HG02763 (cell line): ENCODE measurements at regions not wholly inside any gene's neighbourhood (a gene's known extent, or its start where the extent isn't known, plus 50 kb on each side); places are given as distances from the start of the nearest gene placed in this dataset.
"Not testable (repeated sequence)": the region's sequence is repeated elsewhere in the genome, so short reads cannot be mapped to it uniquely, and the experiment has no call there.

Source experiments
- ATAC-seq: cut with Tn5 transposase; IDR thresholded peaks from one replicate; pipeline ENCODE4 v1.9.1; 2021; ENCODE audit warnings: mild to moderate bottlenecking, moderate library complexity; ENCODE audit not compliant: unreplicated experiment

GRCh38 chr2:765369-765768 is 88.2 kb upstream of the TMEM18 start:
- ATAC-seq, result no peak

- ATAC-seq, result no peak
Observed at GRCh38 chr2:763766-764525, 86.7 kb upstream of the TMEM18 start.

GRCh38 chr2:762646-763045 is 85.4 kb upstream of the TMEM18 start:
- no peak for ATAC-seq

- ATAC-seq, result no peak
Observed at GRCh38 chr2:761384-761783, 84.2 kb upstream of the TMEM18 start.

GRCh38 chr2:760001-760400 is 82.8 kb upstream of the TMEM18 start:
- no peak for ATAC-seq

DNA sequence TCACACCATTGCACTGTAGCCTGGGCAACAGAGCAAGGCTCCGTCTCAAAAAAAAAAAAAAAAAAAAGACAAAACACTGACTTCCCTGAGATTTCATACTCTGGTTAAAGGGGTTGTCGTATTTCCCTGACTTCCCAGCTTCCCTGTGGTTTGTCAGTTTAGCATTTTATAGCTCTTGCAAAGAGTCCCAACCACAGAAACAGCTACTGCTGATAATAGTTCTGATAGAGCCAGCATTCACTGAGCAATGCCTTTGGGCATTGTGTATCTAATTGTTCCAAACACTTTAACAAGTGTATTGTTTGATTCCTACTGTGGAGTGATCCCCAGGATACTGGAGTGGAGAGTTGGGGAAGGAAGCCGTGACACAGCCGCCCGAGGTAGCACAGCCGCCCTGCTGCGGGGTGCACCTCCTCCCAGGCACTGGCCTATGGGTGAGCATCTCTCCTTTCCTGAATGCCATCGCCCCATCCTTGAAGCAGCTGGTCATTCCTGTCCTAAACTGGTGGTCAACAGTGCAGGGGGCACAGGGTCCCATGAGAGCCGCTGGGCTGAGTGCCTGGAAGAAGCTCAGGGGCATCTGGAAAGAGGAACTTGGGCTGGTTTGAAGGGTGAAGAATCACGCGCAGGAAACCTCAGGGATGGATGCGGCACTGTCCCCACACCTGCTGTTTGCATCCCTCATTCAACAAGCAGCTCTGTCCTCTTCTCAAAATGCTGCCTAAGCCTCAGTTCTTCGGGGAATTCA is 81.0 kb upstream of the TMEM18 start:
- no peak for ATAC-seq

GRCh38 chr2:753123-753522 is 75.9 kb upstream of the TMEM18 start:
- ATAC-seq, result no peak

DNA sequence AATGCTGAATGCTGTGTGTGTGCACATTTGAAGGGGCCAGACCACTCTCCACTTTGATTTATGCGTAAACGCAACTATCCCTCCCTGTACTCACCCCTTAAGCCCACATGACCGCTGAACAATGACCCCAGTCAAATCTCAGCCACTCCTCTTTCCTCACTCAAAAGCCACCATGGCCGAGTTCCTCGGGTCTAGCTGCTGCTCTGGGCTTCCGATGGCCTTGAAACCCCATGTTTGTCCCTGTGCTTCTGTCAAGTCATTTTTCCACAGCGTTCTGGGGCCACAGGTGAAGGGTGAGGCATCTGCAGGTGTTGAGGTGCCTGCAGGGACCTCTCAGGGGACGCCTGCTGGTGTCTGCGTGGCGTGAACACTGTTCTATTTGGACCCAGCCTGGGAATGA is 74.3 kb upstream of the TMEM18 start:
- no peak for ATAC-seq

GRCh38 chr2:750628-751027 is 73.4 kb upstream of the TMEM18 start:
- no peak for ATAC-seq

DNA sequence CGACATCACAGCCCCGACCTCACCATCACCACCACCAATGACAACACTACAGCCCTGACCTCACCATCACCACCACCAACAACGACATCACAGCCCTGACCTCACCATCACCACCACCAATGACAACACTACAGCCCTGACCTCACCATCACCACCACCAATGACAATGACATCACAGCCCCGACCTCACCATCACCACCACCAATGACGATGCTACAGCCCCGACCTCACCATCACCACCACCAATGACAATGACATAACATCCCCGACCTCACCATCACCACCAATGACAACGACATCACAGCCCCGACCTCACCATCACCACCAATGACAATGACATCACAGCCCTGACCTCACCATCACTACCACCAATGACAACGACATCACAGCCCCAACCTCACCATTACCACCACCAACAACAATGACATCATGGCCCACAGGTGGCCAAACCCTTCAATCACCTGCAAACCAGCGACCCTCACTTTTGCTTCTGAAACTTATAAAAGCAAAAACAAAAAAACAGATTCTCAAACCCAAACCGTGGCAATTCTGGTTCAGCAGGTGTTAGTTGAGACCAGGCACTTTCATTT is 70.7 kb upstream of the TMEM18 start:
- no peak for ATAC-seq

- no peak for ATAC-seq
Observed at GRCh38 chr2:746697-747096, 69.5 kb upstream of the TMEM18 start.

DNA sequence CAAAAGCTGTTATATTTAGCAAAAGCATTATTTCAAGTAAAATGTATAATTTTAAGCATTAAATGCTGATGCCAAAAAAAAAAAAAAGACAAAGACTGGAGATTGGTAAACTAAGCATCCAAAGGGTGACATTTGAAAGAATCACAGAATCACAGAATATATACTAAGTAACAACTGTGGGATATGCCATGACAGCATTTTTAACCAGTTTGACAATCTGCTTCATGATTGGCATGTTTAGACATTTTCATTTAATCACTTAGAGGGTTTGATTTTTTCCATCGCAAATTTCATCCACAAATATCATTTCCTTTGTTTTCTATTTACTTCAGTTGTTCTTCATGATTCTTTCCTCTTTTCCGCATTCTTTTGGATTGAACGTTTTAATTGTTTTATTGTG is 66.9 kb upstream of the TMEM18 start:
- ATAC-seq, result no peak

- ATAC-seq, result no peak
Observed at GRCh38 chr2:742221-742620, 65.0 kb upstream of the TMEM18 start.

GRCh38 chr2:741195-741496 is 63.9 kb upstream of the TMEM18 start:
- ATAC-seq, result no peak

DNA sequence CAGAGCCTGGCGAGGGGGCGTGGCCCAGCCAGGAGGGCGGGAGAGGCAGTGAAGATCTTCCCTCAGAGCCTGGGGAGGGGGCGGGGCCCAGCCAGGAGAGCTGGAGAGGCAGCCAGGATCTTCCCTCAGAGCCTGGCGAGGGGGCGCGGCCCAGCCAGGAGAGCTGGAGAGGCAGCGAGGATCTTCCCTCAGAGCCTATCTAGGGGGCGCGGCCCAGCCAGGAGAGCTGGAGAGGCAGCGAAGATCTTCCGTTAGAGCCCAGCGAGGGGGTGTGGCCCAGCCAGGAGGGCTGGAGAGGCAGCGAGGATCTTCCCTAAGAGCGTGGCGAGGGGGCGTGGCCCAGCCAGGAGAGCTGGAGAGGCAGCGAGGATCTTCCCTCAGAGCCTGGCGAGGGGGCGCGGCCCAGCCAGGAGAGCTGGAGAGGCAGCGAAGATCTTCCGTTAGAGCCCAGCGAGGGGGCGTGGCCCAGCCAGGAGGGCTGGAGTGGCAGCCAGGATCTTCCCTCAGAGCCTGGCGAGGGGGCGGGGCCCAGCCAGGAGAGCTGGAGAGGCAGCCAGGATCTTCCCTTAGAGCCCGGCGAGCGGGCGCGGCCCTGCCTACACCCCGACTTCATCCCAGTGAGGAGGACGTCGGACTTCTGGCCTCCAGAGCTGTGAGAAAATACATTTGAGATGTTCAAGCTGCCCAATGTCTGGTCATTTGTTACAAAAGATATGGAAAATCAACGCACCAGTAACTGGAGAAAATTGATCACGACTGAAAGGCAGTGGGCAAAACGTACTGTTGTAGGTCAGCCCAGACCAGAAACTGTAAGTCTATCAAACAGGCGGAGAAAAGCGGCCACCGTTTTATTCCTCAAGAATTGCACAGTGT is 63.4 kb upstream of the TMEM18 start:
- ATAC-seq, result not testable (repeated sequence)

DNA sequence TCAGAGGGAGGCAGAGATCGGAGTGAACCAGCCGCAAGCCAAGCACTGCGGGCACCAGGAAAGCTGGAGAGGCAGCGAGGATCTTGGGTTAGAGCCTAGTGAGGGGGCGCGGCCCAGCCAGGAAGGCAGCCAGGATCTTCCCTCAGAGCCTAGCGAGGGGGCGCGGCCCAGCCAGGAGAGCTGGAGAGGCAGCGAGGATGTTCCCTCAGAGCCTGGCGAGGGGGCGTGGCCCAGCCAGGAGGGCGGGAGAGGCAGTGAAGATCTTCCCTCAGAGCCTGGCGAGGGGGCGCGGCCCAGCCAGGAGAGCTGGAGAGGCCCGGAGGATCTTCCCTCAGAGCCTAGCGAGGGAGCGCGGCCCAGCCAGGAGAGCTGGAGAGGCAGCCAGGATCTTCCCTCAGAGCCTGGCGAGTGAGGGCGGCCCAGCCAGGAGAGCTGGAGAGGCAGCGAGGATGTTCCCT is 62.7 kb upstream of the TMEM18 start:
- not testable (repeated sequence) for ATAC-seq

GRCh38 chr2:736939-737338 is 59.7 kb upstream of the TMEM18 start:
- no peak for ATAC-seq

DNA sequence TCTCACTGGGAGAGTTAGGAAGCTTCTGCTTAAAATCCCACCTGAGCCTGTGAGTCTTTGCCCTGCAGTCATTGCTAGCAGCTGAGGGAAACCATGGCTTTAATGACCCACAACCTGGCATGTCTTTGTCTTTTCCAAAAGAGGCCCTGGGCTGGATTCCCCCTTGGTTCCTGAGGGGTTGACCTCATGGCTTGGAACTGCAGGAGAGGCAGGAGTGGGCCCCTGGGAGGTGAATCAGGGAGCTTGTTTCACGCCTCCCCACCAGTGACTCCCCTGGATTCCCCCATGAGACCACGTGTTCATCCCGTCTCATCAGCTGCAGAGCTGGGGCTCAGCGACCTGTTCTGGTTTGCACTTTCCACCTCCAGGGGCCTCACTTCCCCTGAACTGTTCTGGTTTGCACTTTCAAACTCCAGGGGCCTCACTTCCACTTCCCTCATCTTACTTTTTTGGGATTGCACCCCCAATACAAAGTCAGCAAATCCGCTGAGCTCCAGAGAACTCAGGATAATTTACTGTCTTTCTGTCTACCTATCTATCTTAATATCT is 58.5 kb upstream of the TMEM18 start:
- no peak for ATAC-seq

DNA sequence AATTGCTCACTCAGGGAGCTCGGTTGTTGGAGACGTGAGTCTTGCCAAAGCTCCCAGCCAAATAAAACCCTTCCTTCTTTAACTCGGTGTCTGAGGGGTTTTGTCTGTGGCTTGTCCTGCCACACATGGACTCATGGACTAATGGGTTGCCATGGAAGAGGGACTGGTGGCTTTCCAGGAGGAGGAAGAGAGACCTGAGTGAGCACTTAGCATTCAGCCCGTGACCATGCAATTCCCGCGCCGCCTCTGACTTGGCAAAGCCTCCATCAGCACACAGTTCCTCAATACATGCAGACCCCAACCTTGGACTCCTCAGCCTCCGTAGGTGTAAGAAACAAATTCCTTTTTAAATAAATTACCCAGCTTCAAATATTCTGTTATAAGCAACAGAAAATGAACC is 57.3 kb upstream of the TMEM18 start:
- ATAC-seq, result no peak

DNA sequence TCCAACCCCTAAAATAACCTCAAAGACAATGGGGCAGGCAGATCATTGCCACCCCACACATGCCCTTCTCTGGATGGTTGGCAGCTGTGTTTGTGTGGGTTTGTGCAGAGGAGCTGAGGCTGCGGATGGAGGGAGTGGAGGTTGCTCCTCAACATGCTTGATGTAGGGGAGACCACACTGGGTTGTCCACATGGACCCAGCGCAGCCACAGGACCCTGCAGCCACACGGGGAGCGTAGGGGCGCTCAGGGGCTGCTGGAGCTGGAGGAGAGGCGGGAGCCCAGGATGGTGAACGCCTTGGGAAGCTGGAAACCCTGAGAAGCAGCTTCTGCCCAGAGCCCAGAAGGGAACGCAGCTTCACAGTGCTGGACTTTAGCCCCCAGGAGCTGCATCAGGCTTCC is 56.3 kb upstream of the TMEM18 start:
- ATAC-seq, result no peak

GRCh38 chr2:733001-733400 is 55.8 kb upstream of the TMEM18 start:
- ATAC-seq, result no peak
